ENCODE measurements at regions not wholly inside any gene's neighbourhood (a gene's known extent, or its start where the extent isn't known, plus 50 kb on each side); places are given as distances from the start of the nearest gene placed in this dataset.

- TF ChIP-seq REST (IDR thresholded peaks at IDR 0.05; ENCODE audit: low read depth) = no peak
- no peak for TF ChIP-seq MAX (IDR thresholded peaks at IDR 0.05)
- peak; percentile 29 to 57 (median 48); a peak in 5 of 6 replicates for TF ChIP-seq CTCF (IDR thresholded peaks at IDR 0.05 in 2 of 3, conservative IDR thresholded peaks at IDR 0.05 in 1 of 3; ENCODE audit: borderline replicate concordance in 1 of 3, insufficient read depth in 1 of 3, low read depth in 2 of 3, low read length in 2 of 3)
- no peak for TF ChIP-seq POLR2AphosphoS5 (IDR thresholded peaks at IDR 0.05; ENCODE audit: low read depth, low read length)
- TF ChIP-seq RAD21 (IDR thresholded peaks at IDR 0.05; ENCODE audit: low read depth) = peak; percentile 70
- TF ChIP-seq ZBTB33 (IDR thresholded peaks at IDR 0.05; ENCODE audit: extremely low read depth, insufficient replicate concordance, low read length) = no peak
- no peak for TF ChIP-seq ATF3 (IDR thresholded peaks at IDR 0.05)
- no peak for TF ChIP-seq SRF (IDR thresholded peaks at IDR 0.05; ENCODE audit: low read depth)
- TF ChIP-seq CEBPB (IDR thresholded peaks at IDR 0.05; ENCODE audit: low read depth) = no peak
- TF ChIP-seq EZH2 (IDR thresholded peaks at IDR 0.05) = no peak
- no peak for TF ChIP-seq EZH2phosphoT487 (IDR thresholded peaks at IDR 0.05; ENCODE audit: borderline replicate concordance)
- TF ChIP-seq POLR2A (IDR thresholded peaks at IDR 0.05; ENCODE audit: borderline replicate concordance, extremely low read depth, insufficient read depth, insufficient read length) = no peak
Observed at GRCh38 chr4:156169011-156169410, 215.3 kb upstream of the CTSO start.

Data from HCT116 (cell line).